GM12878 (cell line): ENCODE measurements at regions not wholly inside any gene's neighbourhood (a gene's known extent, or its start where the extent isn't known, plus 50 kb on each side); places are given as distances from the start of the nearest gene placed in this dataset.

Experiments
- CBX3 ChIP-seq: fragments of 200-600 bp; sonication (generic); IDR thresholded peaks from 2 replicates; pipeline ENCODE4 v1.6.1; 2016; ENCODE audit warnings: low read depth, borderline replicate concordance
- MTA3 ChIP-seq: IDR thresholded peaks from 2 replicates; pipeline ENCODE4 v1.6.1; 2012; ENCODE audit warnings: low read length, inconsistent platforms, borderline replicate concordance
- STAT1 ChIP-seq: fragments of 450-650 bp; conservative IDR thresholded peaks from 2 replicates; pipeline ENCODE4 v1.6.1; 2014; ENCODE audit warnings: antibody characterized with exemption, mild to moderate bottlenecking
- YY1 ChIP-seq: IDR thresholded peaks from 2 replicates; pipeline ENCODE4 v1.6.1; 2011; ENCODE audit warnings: low read depth, mild to moderate bottlenecking, low read length
- TF ChIP-seq, protein P1 (sequence below): fragments of 450-650 bp; formaldehyde crosslinking; IDR thresholded peaks from 2 replicates; pipeline ENCODE4 v1.5.0; 2022; ENCODE audit warnings: mild to moderate bottlenecking, missing genetic modification characterization
- TF ChIP-seq, protein P2 (sequence below): fragments of 450-650 bp; IDR thresholded peaks from 2 replicates; pipeline ENCODE4 v1.6.1; 2017; ENCODE audit warnings: mild to moderate bottlenecking, low read depth, inconsistent platforms; ENCODE audit not compliant: poor library complexity, severe bottlenecking

DNA sequence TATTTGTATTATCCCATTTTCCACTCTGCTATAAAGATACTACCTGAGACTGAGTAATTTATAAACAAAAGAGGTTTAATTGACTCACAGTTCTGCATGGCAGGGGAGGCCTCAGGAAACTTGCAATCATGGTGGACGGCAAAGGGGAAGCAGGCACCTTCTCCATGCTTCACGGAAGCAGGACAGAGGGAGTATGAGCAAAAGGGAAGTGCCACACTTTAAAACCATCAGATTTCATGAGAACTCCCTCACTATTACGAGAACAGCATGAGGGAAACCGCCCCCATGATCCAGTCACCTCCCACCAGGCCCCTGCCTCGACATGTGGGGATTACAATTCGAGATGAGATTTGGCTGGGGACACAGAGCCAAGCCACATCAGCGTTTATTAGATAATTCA is 172.8 kb downstream of the NR2F2 start:
- TF ChIP-seq STAT1 = no peak
- no peak for TF ChIP-seq CBX3
- TF ChIP-seq, protein P1, sequence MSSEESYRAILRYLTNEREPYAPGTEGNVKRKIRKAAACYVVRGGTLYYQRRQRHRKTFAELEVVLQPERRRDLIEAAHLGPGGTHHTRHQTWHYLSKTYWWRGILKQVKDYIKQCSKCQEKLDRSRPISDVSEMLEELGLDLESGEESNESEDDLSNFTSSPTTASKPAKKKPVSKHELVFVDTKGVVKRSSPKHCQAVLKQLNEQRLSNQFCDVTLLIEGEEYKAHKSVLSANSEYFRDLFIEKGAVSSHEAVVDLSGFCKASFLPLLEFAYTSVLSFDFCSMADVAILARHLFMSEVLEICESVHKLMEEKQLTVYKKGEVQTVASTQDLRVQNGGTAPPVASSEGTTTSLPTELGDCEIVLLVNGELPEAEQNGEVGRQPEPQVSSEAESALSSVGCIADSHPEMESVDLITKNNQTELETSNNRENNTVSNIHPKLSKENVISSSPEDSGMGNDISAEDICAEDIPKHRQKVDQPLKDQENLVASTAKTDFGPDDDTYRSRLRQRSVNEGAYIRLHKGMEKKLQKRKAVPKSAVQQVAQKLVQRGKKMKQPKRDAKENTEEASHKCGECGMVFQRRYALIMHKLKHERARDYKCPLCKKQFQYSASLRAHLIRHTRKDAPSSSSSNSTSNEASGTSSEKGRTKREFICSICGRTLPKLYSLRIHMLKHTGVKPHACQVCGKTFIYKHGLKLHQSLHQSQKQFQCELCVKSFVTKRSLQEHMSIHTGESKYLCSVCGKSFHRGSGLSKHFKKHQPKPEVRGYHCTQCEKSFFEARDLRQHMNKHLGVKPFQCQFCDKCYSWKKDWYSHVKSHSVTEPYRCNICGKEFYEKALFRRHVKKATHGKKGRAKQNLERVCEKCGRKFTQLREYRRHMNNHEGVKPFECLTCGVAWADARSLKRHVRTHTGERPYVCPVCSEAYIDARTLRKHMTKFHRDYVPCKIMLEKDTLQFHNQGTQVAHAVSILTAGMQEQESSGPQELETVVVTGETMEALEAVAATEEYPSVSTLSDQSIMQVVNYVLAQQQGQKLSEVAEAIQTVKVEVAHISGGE (CRISPR knock-in tag) = no peak
- no peak for TF ChIP-seq YY1
- TF ChIP-seq, protein P2, sequence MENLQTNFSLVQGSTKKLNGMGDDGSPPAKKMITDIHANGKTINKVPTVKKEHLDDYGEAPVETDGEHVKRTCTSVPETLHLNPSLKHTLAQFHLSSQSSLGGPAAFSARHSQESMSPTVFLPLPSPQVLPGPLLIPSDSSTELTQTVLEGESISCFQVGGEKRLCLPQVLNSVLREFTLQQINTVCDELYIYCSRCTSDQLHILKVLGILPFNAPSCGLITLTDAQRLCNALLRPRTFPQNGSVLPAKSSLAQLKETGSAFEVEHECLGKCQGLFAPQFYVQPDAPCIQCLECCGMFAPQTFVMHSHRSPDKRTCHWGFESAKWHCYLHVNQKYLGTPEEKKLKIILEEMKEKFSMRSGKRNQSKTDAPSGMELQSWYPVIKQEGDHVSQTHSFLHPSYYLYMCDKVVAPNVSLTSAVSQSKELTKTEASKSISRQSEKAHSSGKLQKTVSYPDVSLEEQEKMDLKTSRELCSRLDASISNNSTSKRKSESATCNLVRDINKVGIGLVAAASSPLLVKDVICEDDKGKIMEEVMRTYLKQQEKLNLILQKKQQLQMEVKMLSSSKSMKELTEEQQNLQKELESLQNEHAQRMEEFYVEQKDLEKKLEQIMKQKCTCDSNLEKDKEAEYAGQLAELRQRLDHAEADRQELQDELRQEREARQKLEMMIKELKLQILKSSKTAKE = no peak
- TF ChIP-seq MTA3 = no peak
